ENCODE measurements at regions not wholly inside any gene's neighbourhood (a gene's known extent, or its start where the extent isn't known, plus 50 kb on each side); places are given as distances from the start of the nearest gene placed in this dataset.

- no peak for TF ChIP-seq CTCF (IDR thresholded peaks at IDR 0.05; ENCODE audit: borderline replicate concordance, control extremely low read depth, extremely low read depth, insufficient read depth, missing control alignments)
- in situ Hi-C loops (cut with MboI; ENCODE audit: low sequenced_read_pairs, unreplicated experiment): no loop called here
- DNase-seq (ENCODE audit: low spot score): no peak
Observed at GRCh38 chr20:11114382-11114781, 440.6 kb upstream of the JAG1 start.

GRCh38 chr20:11117808-11118528 lies 444.2 kb upstream of the JAG1 start:
- in situ Hi-C loops (cut with MboI; ENCODE audit: low sequenced_read_pairs, unreplicated experiment): no loop called here
- no peak for DNase-seq (ENCODE audit: low spot score)
- TF ChIP-seq CTCF (IDR thresholded peaks at IDR 0.05; ENCODE audit: borderline replicate concordance, control extremely low read depth, extremely low read depth, insufficient read depth, missing control alignments): no peak

GRCh38 chr20:11118802-11119380 lies 445.1 kb upstream of the JAG1 start:
- DNase-seq (ENCODE audit: low spot score): no peak
- in situ Hi-C loops (cut with MboI; ENCODE audit: low sequenced_read_pairs, unreplicated experiment): no loop called here
- no peak for TF ChIP-seq CTCF (IDR thresholded peaks at IDR 0.05; ENCODE audit: borderline replicate concordance, control extremely low read depth, extremely low read depth, insufficient read depth, missing control alignments)

GRCh38 chr20:11119573-11119972 lies 445.8 kb upstream of the JAG1 start:
- in situ Hi-C loops (cut with MboI; ENCODE audit: low sequenced_read_pairs, unreplicated experiment): no loop called here
- TF ChIP-seq CTCF (IDR thresholded peaks at IDR 0.05; ENCODE audit: borderline replicate concordance, control extremely low read depth, extremely low read depth, insufficient read depth, missing control alignments): no peak
- DNase-seq (ENCODE audit: low spot score): no peak

GRCh38 chr20:11120431-11120830 lies 446.6 kb upstream of the JAG1 start:
- in situ Hi-C loops (cut with MboI; ENCODE audit: low sequenced_read_pairs, unreplicated experiment): no loop called here
- DNase-seq (ENCODE audit: low spot score): no peak
- TF ChIP-seq CTCF (IDR thresholded peaks at IDR 0.05; ENCODE audit: borderline replicate concordance, control extremely low read depth, extremely low read depth, insufficient read depth, missing control alignments): no peak

- no peak for DNase-seq (ENCODE audit: low spot score)
Observed at GRCh38 chr20:11124849-11125505, 451.2 kb upstream of the JAG1 start.

More at GRCh38 chr20:11124849-11125505, 451.2 kb upstream of the JAG1 start:
- TF ChIP-seq CTCF (IDR thresholded peaks at IDR 0.05; ENCODE audit: borderline replicate concordance, control extremely low read depth, extremely low read depth, insufficient read depth, missing control alignments): no peak
- in situ Hi-C loops (cut with MboI; ENCODE audit: low sequenced_read_pairs, unreplicated experiment): no loop called here

Data from GM13976 (cell line).